Ishikawa (cell line): ENCODE measurements at regions not wholly inside any gene's neighbourhood (a gene's known extent, or its start where the extent isn't known, plus 50 kb on each side); places are given as distances from the start of the nearest gene placed in this dataset.

ENCODE experiments used
- CEBPB ChIP-seq: IDR thresholded peaks from 2 replicates; pipeline ENCODE4 v1.6.1; 2012
- CREB1 ChIP-seq: IDR thresholded peaks from 2 replicates; pipeline ENCODE4 v1.6.1; 2012; ENCODE audit warnings: low read depth
- EGR1 ChIP-seq: IDR thresholded peaks from 2 replicates; pipeline ENCODE4 v1.6.1; 2012
- EP300 ChIP-seq: IDR thresholded peaks from 2 replicates; pipeline ENCODE4 v1.6.1; 2012; ENCODE audit warnings: borderline replicate concordance
- FOXM1 ChIP-seq: IDR thresholded peaks from 2 replicates; pipeline ENCODE4 v1.6.1; 2012; ENCODE audit warnings: low read depth, borderline replicate concordance
- NFIC ChIP-seq: IDR thresholded peaks from 2 replicates; pipeline ENCODE4 v1.6.1; 2012
- RAD21 ChIP-seq: IDR thresholded peaks from 2 replicates; pipeline ENCODE4 v1.6.1; 2012; ENCODE audit warnings: low read depth
- REST ChIP-seq: IDR thresholded peaks from 2 replicates; pipeline ENCODE4 v1.6.1; 2012; ENCODE audit warnings: low read depth, mild to moderate bottlenecking
- TAF1 ChIP-seq: IDR thresholded peaks from 2 replicates; pipeline ENCODE4 v1.6.1; 2012; ENCODE audit warnings: low read depth, mild to moderate bottlenecking
- TCF12 ChIP-seq: IDR thresholded peaks from 2 replicates; pipeline ENCODE4 v1.6.1; 2012; ENCODE audit warnings: low read depth
- TEAD4 ChIP-seq: IDR thresholded peaks from 2 replicates; pipeline ENCODE4 v1.6.1; 2012
- YY1 ChIP-seq: IDR thresholded peaks from 2 replicates; pipeline ENCODE4 v1.6.1; 2012; ENCODE audit warnings: low read depth
- ZBTB7A ChIP-seq: IDR thresholded peaks from 2 replicates; pipeline ENCODE4 v1.6.1; 2012; ENCODE audit warnings: low read depth
- TF ChIP-seq, protein P1 (sequence below): IDR thresholded peaks from 2 replicates; pipeline ENCODE4 v1.6.1; 2012
- TF ChIP-seq, protein P2 (sequence below): IDR thresholded peaks from 2 replicates; pipeline ENCODE4 v1.6.1; 2012

DNA sequence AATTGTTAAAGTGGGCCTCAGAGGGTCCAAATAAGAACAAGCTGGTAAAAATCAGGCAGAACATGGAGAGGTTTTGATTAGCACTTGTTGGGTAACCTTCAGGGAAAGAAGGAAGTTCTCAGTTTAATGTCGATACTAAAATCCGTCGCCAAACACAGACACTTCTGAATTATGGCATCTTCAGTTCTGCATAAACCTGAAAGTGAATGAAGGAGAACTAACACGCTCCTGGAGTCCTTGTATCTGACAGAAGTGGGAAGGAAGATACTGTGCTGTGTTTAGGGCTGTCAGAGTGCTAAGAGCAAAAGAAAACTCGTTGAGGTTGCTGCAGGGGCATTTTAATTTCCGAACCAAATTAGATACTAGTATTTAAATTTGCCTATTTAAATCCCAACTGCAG is 106.2 kb downstream of the TMA16 start:
- TF ChIP-seq EP300 (no peak), CEBPB (no peak), CREB1 (no peak)

GRCh38 chr4:163603257-163603656 is 108.8 kb downstream of the TMA16 start:
- TF ChIP-seq YY1 (no peak), TCF12 (no peak), REST (no peak), TAF1 (no peak), CREB1 (no peak)
- TF ChIP-seq, protein P1, sequence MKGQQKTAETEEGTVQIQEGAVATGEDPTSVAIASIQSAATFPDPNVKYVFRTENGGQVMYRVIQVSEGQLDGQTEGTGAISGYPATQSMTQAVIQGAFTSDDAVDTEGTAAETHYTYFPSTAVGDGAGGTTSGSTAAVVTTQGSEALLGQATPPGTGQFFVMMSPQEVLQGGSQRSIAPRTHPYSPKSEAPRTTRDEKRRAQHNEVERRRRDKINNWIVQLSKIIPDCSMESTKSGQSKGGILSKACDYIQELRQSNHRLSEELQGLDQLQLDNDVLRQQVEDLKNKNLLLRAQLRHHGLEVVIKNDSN = no peak

- TF ChIP-seq, protein P1 = no peak
- no peak for TF ChIP-seq EGR1
- TF ChIP-seq CEBPB = no peak
- no peak for TF ChIP-seq TAF1
- TF ChIP-seq, protein P2, sequence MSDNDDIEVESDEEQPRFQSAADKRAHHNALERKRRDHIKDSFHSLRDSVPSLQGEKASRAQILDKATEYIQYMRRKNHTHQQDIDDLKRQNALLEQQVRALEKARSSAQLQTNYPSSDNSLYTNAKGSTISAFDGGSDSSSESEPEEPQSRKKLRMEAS = no peak
- no peak for TF ChIP-seq EP300
- no peak for TF ChIP-seq RAD21
- no peak for TF ChIP-seq ZBTB7A
- TF ChIP-seq FOXM1 = no peak
- TF ChIP-seq YY1 = no peak
These were observed 112.6 kb downstream of the TMA16 start for GRCh38 chr4:163606896-163607691.

DNA sequence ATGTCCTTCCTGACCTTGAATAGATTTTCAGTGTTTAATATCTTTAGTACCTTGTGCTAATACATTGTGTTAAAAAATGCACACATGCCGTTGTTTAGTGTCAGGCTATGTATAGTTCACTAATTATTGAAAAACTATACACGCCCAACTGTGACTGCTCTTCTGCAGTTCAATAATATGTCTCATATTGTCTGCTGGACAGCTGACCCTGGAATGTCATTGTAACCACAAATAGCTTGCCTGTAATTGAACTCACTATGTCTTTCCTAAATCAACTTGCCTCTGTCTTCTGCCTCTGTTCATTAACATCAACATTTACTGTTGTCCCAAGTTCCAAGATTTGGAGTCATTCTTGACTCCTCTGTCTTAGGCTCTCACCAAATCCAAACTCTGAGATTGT is 114.5 kb downstream of the TMA16 start:
- no peak for TF ChIP-seq EGR1
- no peak for TF ChIP-seq EP300
- TF ChIP-seq CEBPB = no peak
- TF ChIP-seq YY1 = no peak
- TF ChIP-seq, protein P2 = no peak
- TF ChIP-seq ZBTB7A = no peak
- no peak for TF ChIP-seq TCF12
- no peak for TF ChIP-seq TAF1
- TF ChIP-seq RAD21 = no peak
- no peak for TF ChIP-seq FOXM1
- TF ChIP-seq, protein P1 = no peak
- no peak for TF ChIP-seq NFIC
- TF ChIP-seq REST = no peak; the same call in 1 of the 2 replicates

GRCh38 chr4:163610648-163611047 is 116.2 kb downstream of the TMA16 start:
- no peak for TF ChIP-seq FOXM1
- no peak for TF ChIP-seq CEBPB
- TF ChIP-seq EP300 = no peak
- TF ChIP-seq, protein P1 = no peak
- TF ChIP-seq YY1 = no peak
- no peak for TF ChIP-seq EGR1
- TF ChIP-seq, protein P2 = no peak
- TF ChIP-seq NFIC = no peak
- TF ChIP-seq TEAD4 = no peak

- TF ChIP-seq REST (no peak), ZBTB7A (no peak), EP300 (no peak), TCF12 (no peak), FOXM1 (no peak), NFIC (no peak), TAF1 (no peak), YY1 (no peak), RAD21 (no peak), CREB1 (no peak), TEAD4 (no peak), CEBPB (no peak), EGR1 (no peak)
- TF ChIP-seq, protein P1 = no peak
- TF ChIP-seq, protein P2 = no peak
These were observed 116.7 kb downstream of the TMA16 start for GRCh38 chr4:163611182-163611581.
